Epithelial cell of proximal tubule (primary cell): ENCODE measurements at regions not wholly inside any gene's neighbourhood (a gene's known extent, or its start where the extent isn't known, plus 50 kb on each side); places are given as distances from the start of the nearest gene placed in this dataset.

ENCODE experiments used
- DNase-seq: peaks from one replicate; pipeline ENCODE4 v3.0.0-alpha.2; 2011; ENCODE audit warnings: low read depth
- H3K4me3 ChIP-seq: 2 replicates; pipeline ENCODE4 v1.5.1; 2011; ENCODE audit warnings: low read depth, mild to moderate bottlenecking, low read length
- TF ChIP-seq, protein P1 (sequence below): conservative IDR thresholded peaks from 2 replicates; pipeline ENCODE4 v1.5.1; 2012; ENCODE audit warnings: low read depth, mild to moderate bottlenecking, low read length

DNA sequence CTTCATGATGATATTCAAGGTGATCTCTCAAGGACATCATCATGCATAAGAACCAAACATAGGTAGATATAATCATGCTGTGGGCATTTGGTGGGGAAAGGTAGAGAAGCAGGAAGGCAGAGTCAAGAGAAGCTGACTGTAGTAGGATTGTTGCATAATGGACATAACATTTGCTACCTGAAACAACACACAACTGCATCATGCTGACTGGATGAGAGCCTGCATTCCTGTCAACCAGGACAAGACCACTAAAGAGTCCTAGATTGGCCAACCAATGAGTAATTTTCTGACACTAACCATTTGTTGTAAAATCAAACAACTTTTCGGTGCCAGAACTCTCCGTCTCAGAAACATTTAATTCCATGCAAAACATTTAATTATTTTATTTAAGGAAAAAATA is 377.2 kb downstream of the PLPP3 start:
- no peak for DNase-seq
- TF ChIP-seq, protein P1, sequence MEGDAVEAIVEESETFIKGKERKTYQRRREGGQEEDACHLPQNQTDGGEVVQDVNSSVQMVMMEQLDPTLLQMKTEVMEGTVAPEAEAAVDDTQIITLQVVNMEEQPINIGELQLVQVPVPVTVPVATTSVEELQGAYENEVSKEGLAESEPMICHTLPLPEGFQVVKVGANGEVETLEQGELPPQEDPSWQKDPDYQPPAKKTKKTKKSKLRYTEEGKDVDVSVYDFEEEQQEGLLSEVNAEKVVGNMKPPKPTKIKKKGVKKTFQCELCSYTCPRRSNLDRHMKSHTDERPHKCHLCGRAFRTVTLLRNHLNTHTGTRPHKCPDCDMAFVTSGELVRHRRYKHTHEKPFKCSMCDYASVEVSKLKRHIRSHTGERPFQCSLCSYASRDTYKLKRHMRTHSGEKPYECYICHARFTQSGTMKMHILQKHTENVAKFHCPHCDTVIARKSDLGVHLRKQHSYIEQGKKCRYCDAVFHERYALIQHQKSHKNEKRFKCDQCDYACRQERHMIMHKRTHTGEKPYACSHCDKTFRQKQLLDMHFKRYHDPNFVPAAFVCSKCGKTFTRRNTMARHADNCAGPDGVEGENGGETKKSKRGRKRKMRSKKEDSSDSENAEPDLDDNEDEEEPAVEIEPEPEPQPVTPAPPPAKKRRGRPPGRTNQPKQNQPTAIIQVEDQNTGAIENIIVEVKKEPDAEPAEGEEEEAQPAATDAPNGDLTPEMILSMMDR: no peak

DNA sequence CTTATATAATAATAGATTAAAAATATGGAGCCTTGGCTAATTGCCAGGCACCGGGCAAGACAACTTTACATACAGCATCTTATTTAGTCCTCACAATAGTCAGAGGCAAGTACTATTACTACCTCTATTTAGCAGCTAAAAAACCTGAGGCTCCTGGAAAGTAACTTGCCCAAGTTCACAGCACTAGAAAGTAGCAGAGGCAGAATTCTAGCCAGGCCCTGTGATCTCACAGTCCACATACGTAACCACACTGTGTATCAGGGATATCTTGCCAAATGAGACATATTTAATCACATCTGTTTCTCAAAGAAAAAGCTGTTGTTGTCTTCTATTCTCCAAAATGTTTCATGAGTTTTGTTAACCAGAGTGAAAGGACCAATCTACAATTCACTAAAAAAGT is 378.5 kb downstream of the PLPP3 start:
- no peak overlapping the region for H3K4me3 ChIP-seq
- TF ChIP-seq, protein P1: no peak
- no peak for DNase-seq

More for the DNA sequence above, 377.2 kb downstream of the PLPP3 start:
- no peak overlapping the region for H3K4me3 ChIP-seq

DNA sequence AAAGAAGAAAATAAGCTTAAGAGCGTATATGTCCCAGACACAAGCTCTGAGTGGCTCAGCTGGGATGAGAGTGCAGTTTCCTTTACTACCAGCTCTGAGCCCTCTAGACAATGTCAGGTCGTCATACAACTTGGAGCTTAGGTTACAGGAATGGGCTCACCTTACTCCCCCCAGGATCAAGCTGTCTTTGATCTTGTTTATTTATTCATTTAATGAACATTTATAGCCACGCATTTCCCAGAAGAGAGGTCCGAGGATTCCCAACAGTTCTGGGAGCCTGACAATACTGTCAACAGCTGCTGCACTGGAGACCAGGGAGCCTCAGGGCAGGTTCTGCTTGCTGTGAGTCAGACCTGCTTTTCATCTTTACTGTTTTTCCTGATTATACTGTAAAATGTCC is 378.9 kb downstream of the PLPP3 start:
- H3K4me3 ChIP-seq: no peak overlapping the region
- TF ChIP-seq, protein P1: no peak
- DNase-seq: no peak

DNA sequence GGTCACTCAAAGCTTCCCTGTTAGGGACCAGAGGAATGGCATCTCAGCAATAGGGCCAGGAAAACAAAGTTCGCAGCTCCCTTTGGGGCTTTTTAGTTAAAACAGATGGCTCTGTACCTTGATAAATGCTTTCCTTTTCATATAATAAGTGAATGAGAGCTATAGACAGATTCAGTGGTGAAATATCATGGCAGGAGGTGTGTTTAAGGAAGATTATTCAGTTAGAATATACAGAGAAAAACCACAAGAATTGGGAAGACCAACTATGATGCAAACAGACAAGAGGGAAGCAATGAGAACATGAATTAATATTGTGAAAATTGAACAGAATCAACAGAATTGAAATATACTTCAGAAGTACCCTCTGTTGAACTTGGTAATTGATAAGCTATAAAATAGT is 379.4 kb downstream of the PLPP3 start:
- no peak overlapping the region for H3K4me3 ChIP-seq
- TF ChIP-seq, protein P1: no peak
- no peak for DNase-seq

DNA sequence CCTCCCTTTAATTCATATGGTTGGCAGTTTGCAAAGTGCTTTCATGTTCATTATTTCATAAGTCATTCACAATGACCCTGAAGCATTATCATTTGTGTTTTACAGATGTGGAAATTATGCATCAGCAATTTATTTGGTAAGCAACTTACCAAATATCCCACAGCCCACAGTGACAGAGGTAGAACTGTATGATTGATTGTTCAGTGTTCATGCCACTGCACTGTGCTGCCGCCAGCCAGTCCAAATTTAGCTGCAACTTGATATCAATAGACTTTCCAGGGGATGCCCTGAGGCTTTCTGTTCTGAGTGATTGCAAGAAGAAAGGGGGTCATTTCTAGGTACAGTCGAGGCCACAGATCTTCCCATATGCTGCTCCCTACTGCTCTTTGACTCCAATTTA is 380.3 kb downstream of the PLPP3 start:
- H3K4me3 ChIP-seq: no peak overlapping the region
- TF ChIP-seq, protein P1: no peak
- no peak for DNase-seq

DNA sequence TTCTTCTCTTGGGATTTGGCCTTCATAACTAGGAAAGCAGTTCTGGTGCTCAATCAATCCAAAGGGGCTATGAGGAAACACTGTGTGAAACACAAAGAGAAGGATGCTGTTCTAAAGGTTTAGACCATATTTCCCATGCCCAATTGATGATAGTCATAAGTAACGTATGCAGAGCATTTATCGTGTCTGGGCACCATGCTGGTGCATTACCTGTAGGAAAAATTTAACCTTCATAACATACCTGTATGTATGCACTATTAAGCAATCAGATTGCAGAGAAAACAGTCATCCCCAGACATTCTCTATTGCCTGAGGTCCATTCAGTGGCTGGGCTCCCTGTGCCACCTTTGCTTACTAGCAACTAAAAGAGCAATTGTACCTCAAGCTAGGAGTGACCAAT is 381.4 kb downstream of the PLPP3 start:
- TF ChIP-seq, protein P1: no peak
- no peak for DNase-seq
- H3K4me3 ChIP-seq: no peak overlapping the region

DNA sequence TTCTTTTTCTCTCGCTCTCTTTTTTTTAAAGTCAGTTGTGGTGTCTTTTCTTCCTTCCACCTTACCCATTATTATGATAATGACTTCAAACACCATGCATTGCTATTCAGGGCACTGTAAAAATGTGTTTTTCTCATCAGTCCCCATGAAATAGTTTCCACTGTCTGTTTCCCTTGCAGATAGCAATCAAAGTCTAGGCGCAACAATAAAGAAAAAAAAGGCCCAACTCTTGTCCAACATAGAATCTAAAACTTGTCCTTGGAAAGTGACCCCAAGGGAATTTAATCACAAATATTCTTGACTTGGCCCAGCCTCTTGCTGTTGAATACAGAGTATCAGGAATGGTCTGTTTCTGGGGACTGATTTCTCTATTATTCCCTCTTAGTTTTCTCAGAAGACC is 382.5 kb downstream of the PLPP3 start:
- DNase-seq: no peak
- no peak overlapping the region for H3K4me3 ChIP-seq
- TF ChIP-seq, protein P1: no peak
